ENCODE measurements at regions not wholly inside any gene's neighbourhood (a gene's known extent, or its start where the extent isn't known, plus 50 kb on each side); places are given as distances from the start of the nearest gene placed in this dataset.

- H3K27me3 ChIP-seq (ENCODE audit: insufficient read depth, low read length) = no peaks in the 10 kb centered on the region
- no peak overlapping the region for H3K4me3 ChIP-seq (ENCODE audit: insufficient read depth, low read length)
- H4K20me1 ChIP-seq (ENCODE audit: insufficient read depth, low read length) = no peaks in the 10 kb centered on the region
- no peak for DNase-seq (ENCODE audit: insufficient read length, low spot score, missing footprints)
- H3K4me2 ChIP-seq (ENCODE audit: insufficient read depth, low read length) = no peak overlapping the region
- H3K79me2 ChIP-seq (ENCODE audit: insufficient read depth, low read length) = no peaks in the 10 kb centered on the region
- H3K27ac ChIP-seq (ENCODE audit: low read depth, low read length) = no peak overlapping the region
- no peaks in the 10 kb centered on the region for H3K36me3 ChIP-seq (ENCODE audit: insufficient read depth, low read length)
- no peak for TF ChIP-seq CTCF (IDR thresholded peaks at IDR 0.05; ENCODE audit: extremely low read depth, low read depth, low read length)
- no peak overlapping the region for H2AFZ ChIP-seq (ENCODE audit: low read length)
- H3K4me1 ChIP-seq (ENCODE audit: insufficient read depth, low read length) = peaks cover 20% of the 10 kb centered on the region
- H3K9me3 ChIP-seq (ENCODE audit: low read depth, low read length) = no peaks in the 10 kb centered on the region
These were observed 1277.2 kb upstream of the GJE1 start for GRCh38 chr6:140855520-140855919.

- no peak for DNase-seq (ENCODE audit: insufficient read length, low spot score, missing footprints)
- H4K20me1 ChIP-seq (ENCODE audit: insufficient read depth, low read length) = no peaks in the 10 kb centered on the region
- H3K9me3 ChIP-seq (ENCODE audit: low read depth, low read length) = no peaks in the 10 kb centered on the region
- no peak overlapping the region for H3K27ac ChIP-seq (ENCODE audit: low read depth, low read length)
- TF ChIP-seq CTCF (IDR thresholded peaks at IDR 0.05; ENCODE audit: extremely low read depth, low read depth, low read length) = no peak
- peak overlapping the region; percentile 58 for H2AFZ ChIP-seq (ENCODE audit: low read length)
- H3K36me3 ChIP-seq (ENCODE audit: insufficient read depth, low read length) = no peaks in the 10 kb centered on the region
- no peak overlapping the region for H3K4me2 ChIP-seq (ENCODE audit: insufficient read depth, low read length)
- H3K79me2 ChIP-seq (ENCODE audit: insufficient read depth, low read length) = no peaks in the 10 kb centered on the region
- H3K4me3 ChIP-seq (ENCODE audit: insufficient read depth, low read length) = no peak overlapping the region
- H3K4me1 ChIP-seq (ENCODE audit: insufficient read depth, low read length) = peaks cover 31% of the 10 kb centered on the region
- H3K27me3 ChIP-seq (ENCODE audit: insufficient read depth, low read length) = no peaks in the 10 kb centered on the region
These were observed 1278.4 kb upstream of the GJE1 start for GRCh38 chr6:140854318-140854717.

GRCh38 chr6:140850438-140850837, 1282.3 kb upstream of the GJE1 start:
- Histone ChIP-seq H3K36me3 (ENCODE audit: insufficient read depth, low read length) (no peaks in the 10 kb centered on the region), H3K27me3 (ENCODE audit: insufficient read depth, low read length) (no peaks in the 10 kb centered on the region), H4K20me1 (ENCODE audit: insufficient read depth, low read length) (no peaks in the 10 kb centered on the region), H3K27ac (ENCODE audit: low read depth, low read length) (peak overlapping the region; percentile 62), H3K4me3 (ENCODE audit: insufficient read depth, low read length) (no peak overlapping the region), H3K79me2 (ENCODE audit: insufficient read depth, low read length) (no peaks in the 10 kb centered on the region), H3K9me3 (ENCODE audit: low read depth, low read length) (no peaks in the 10 kb centered on the region), H3K4me1 (ENCODE audit: insufficient read depth, low read length) (peaks cover 42% of the 10 kb centered on the region), H3K4me2 (ENCODE audit: insufficient read depth, low read length) (peak overlapping the region; percentile 14), H2AFZ (ENCODE audit: low read length) (peak overlapping the region; percentile 17)
- no peak for TF ChIP-seq CTCF (IDR thresholded peaks at IDR 0.05; ENCODE audit: extremely low read depth, low read depth, low read length)
- DNase-seq (ENCODE audit: insufficient read length, low spot score, missing footprints) = no peak

- Histone ChIP-seq H4K20me1 (ENCODE audit: insufficient read depth, low read length) (no peaks in the 10 kb centered on the region), H3K4me1 (ENCODE audit: insufficient read depth, low read length) (peaks cover 45% of the 10 kb centered on the region), H3K9me3 (ENCODE audit: low read depth, low read length) (no peaks in the 10 kb centered on the region), H3K4me2 (ENCODE audit: insufficient read depth, low read length) (no peak overlapping the region), H3K36me3 (ENCODE audit: insufficient read depth, low read length) (no peaks in the 10 kb centered on the region), H3K27ac (ENCODE audit: low read depth, low read length) (peak overlapping the region; percentile 62), H3K4me3 (ENCODE audit: insufficient read depth, low read length) (no peak overlapping the region), H3K27me3 (ENCODE audit: insufficient read depth, low read length) (no peaks in the 10 kb centered on the region), H2AFZ (ENCODE audit: low read length) (peak overlapping the region; percentile 40), H3K79me2 (ENCODE audit: insufficient read depth, low read length) (no peaks in the 10 kb centered on the region)
- no peak for DNase-seq (ENCODE audit: insufficient read length, low spot score, missing footprints)
- no peak for TF ChIP-seq CTCF (IDR thresholded peaks at IDR 0.05; ENCODE audit: extremely low read depth, low read depth, low read length)
These were observed 1283.3 kb upstream of the GJE1 start for GRCh38 chr6:140849456-140849855.
